ENCODE measurements at regions not wholly inside any gene's neighbourhood (a gene's known extent, or its start where the extent isn't known, plus 50 kb on each side); places are given as distances from the start of the nearest gene placed in this dataset.

DNA sequence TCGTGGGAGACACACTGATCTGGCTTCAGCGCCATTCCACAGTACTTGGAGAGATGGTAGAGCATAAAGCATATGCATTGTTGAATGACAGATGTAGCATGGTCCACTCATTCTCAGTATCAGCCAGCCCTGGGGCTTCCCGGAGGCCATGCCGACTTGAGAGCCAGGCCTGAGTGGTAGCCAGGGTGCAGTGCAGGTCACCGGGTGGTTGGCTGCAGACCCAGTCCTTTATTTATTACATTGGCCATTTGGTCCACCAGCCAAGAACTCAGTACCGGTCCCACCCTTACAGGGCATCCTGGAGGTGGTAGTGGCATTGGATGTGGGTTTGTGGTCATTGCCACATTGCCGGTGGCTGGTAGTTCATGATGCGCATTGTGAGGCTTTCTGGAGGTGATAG, 121.6 kb upstream of the RTL1 start:
- intact Hi-C loops (cut with DNase I), result no loop called here
- H3K36me3 ChIP-seq (ENCODE audit: control insufficient read depth in 1 of 2, insufficient read depth in 2 of 2, low read length in 1 of 2), result no peaks in the 10 kb centered on the region
- no peaks in the 10 kb centered on the region for H3K27me3 ChIP-seq (ENCODE audit: control insufficient read depth in 1 of 2, insufficient read depth in 2 of 2, low read length in 1 of 2)
- no peaks in the 10 kb centered on the region for H3K4me1 ChIP-seq (ENCODE audit: control insufficient read depth in 1 of 2, insufficient read depth in 2 of 2, low read length in 2 of 2)
- no peak overlapping the region for H3K4me3 ChIP-seq (ENCODE audit: low read length in 2 of 2)
- DNase-seq (peak in 1 of 2 donors; percentile 55), ATAC-seq (ENCODE audit: low FRiP score) (no peak)
- 92 to 93% methylated on average over 8 of the region's 8 CpGs for WGBS, 2 donors
- no peak overlapping the region for H3K27ac ChIP-seq (ENCODE audit: low read depth in 1 of 2, low read length in 2 of 2)
- no peaks in the 10 kb centered on the region for H3K9me3 ChIP-seq (ENCODE audit: control insufficient read depth, low read length)

DNA sequence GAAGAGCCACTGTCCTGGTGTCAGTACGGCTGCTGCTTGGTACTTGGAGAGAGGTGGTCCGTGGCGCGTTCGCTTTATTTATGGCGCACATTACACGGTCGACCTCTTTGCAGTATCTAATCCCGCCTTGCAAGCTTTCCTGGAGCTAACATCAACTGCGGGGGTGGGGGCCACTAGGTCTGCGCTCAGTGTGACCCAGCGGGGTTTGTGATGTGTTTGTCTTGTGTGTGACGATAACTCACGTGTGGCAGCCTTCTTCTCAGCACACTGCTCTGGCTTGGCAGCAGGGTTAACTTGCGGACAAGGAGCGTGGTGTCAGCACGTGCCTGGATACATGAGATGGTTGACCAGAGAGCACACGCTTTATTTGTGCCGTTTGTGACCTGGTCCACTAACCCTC, 122.2 kb upstream of the RTL1 start:
- Histone ChIP-seq H3K27me3 (ENCODE audit: control insufficient read depth in 1 of 2, insufficient read depth in 2 of 2, low read length in 1 of 2) (no peaks in the 10 kb centered on the region), H3K4me1 (ENCODE audit: control insufficient read depth in 1 of 2, insufficient read depth in 2 of 2, low read length in 2 of 2) (no peaks in the 10 kb centered on the region), H3K4me3 (ENCODE audit: low read length in 2 of 2) (no peak overlapping the region), H3K27ac (ENCODE audit: low read depth in 1 of 2, low read length in 2 of 2) (no peak overlapping the region), H3K36me3 (ENCODE audit: control insufficient read depth in 1 of 2, insufficient read depth in 2 of 2, low read length in 1 of 2) (no peaks in the 10 kb centered on the region), H3K9me3 (ENCODE audit: control insufficient read depth, low read length) (no peaks in the 10 kb centered on the region)
- intact Hi-C loops (cut with DNase I), result no loop called here
- peak in 1 of 2 donors; percentile 38 for DNase-seq
- ATAC-seq (ENCODE audit: low FRiP score), result no peak
- 89 to 90% methylated on average over 19 of the region's 19 CpGs for WGBS, 2 donors

DNA sequence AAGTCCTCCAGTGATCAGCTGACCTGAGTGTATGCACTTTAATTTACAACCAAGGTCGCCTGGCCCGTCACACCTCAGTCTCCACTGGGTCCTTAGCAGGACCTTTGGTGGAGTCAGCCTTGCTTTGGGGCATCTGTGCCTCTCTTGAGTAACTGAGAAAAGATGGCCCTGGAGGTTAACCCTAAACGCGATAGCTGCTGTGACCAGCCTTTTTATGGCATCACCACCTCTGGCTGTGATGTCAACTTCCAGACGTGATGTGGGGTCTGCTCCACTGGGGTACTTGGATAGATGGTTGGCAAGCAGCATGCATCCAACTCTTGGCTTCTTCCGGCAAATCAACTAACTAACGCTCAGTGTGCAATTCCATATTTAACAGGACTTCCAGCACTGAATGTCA, 122.8 kb upstream of the RTL1 start:
- intact Hi-C loops (cut with DNase I), result no loop called here
- no peaks in the 10 kb centered on the region for H3K36me3 ChIP-seq (ENCODE audit: control insufficient read depth in 1 of 2, insufficient read depth in 2 of 2, low read length in 1 of 2)
- H3K27ac ChIP-seq (ENCODE audit: low read depth in 1 of 2, low read length in 2 of 2), result no peak overlapping the region
- no peaks in the 10 kb centered on the region for H3K4me1 ChIP-seq (ENCODE audit: control insufficient read depth in 1 of 2, insufficient read depth in 2 of 2, low read length in 2 of 2)
- H3K4me3 ChIP-seq (ENCODE audit: low read length in 2 of 2), result no peak overlapping the region
- H3K9me3 ChIP-seq (ENCODE audit: control insufficient read depth, low read length), result no peaks in the 10 kb centered on the region
- H3K27me3 ChIP-seq (ENCODE audit: control insufficient read depth in 1 of 2, insufficient read depth in 2 of 2, low read length in 1 of 2), result no peaks in the 10 kb centered on the region
- peak in 1 of 2 donors; percentile 27 for DNase-seq
- no peak for ATAC-seq (ENCODE audit: low FRiP score)
- WGBS, 2 donors, result 90 to 93% methylated on average over 7 of the region's 7 CpGs

DNA sequence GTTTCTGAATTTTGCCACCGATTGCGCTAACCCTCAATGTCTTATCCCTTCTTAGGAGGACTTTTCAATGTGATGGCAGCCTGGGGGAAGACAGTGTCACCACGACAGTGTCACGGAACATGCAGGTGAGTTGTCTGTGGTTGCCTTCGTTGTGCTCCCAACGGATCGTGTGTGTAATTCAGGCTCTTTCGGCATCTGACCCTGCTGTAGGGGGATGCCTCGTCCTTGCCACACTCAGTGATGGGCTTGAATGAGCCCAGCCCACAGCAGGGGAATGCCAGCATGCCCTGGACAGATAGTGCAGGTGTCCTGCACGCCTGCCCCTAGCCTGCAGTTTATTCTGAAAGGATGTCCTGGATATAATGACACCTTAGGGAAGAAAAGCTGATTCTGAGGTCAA, 123.8 kb upstream of the RTL1 start:
- DNase-seq, result peak in 1 of 2 donors; percentile 27
- 87 to 88% methylated on average over 10 of the region's 10 CpGs for WGBS, 2 donors
- no peak overlapping the region for H3K4me3 ChIP-seq (ENCODE audit: low read length in 2 of 2)
- no peaks in the 10 kb centered on the region for H3K9me3 ChIP-seq (ENCODE audit: control insufficient read depth, low read length)
- no peak for ATAC-seq (ENCODE audit: low FRiP score)
- H3K27ac ChIP-seq (ENCODE audit: low read depth in 1 of 2, low read length in 2 of 2), result no peak overlapping the region
- intact Hi-C loops (cut with DNase I), result no loop called here
- H3K36me3 ChIP-seq (ENCODE audit: control insufficient read depth in 1 of 2, insufficient read depth in 2 of 2, low read length in 1 of 2), result no peaks in the 10 kb centered on the region
- no peaks in the 10 kb centered on the region for H3K4me1 ChIP-seq (ENCODE audit: control insufficient read depth in 1 of 2, insufficient read depth in 2 of 2, low read length in 2 of 2)
- no peaks in the 10 kb centered on the region for H3K27me3 ChIP-seq (ENCODE audit: control insufficient read depth in 1 of 2, insufficient read depth in 2 of 2, low read length in 1 of 2)

DNA sequence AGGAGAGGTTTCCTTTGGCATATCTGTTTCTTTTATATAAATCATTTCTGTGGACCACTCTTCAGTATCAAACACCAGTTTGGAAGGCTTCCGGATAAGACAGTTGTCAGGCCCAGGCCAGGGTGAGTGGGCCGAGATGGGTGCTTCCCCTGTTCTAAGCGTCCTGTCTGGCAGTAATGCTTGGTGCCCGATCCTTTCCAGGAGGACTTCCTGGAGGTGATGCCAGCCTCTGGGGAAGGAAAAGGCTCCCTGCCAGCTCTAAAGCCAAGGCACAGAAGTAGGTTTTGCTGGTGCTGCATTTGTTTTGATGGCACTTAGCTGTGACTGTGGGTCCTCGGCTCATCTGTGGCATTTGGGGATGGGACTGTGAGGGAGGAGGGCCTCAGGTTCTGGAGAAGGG, 124.4 kb upstream of the RTL1 start:
- intact Hi-C loops (cut with DNase I), result no loop called here
- Histone ChIP-seq H3K9me3 (ENCODE audit: control insufficient read depth, low read length) (no peaks in the 10 kb centered on the region), H3K27me3 (ENCODE audit: control insufficient read depth in 1 of 2, insufficient read depth in 2 of 2, low read length in 1 of 2) (no peaks in the 10 kb centered on the region), H3K4me1 (ENCODE audit: control insufficient read depth in 1 of 2, insufficient read depth in 2 of 2, low read length in 2 of 2) (no peaks in the 10 kb centered on the region), H3K36me3 (ENCODE audit: control insufficient read depth in 1 of 2, insufficient read depth in 2 of 2, low read length in 1 of 2) (no peaks in the 10 kb centered on the region), H3K4me3 (ENCODE audit: low read length in 2 of 2) (no peak overlapping the region), H3K27ac (ENCODE audit: low read depth in 1 of 2, low read length in 2 of 2) (no peak overlapping the region)
- 82 to 87% methylated on average over 5 of the region's 5 CpGs for WGBS, 2 donors
- ATAC-seq (ENCODE audit: low FRiP score), result no peak
- peak in 1 of 2 donors; percentile 62 for DNase-seq

DNA sequence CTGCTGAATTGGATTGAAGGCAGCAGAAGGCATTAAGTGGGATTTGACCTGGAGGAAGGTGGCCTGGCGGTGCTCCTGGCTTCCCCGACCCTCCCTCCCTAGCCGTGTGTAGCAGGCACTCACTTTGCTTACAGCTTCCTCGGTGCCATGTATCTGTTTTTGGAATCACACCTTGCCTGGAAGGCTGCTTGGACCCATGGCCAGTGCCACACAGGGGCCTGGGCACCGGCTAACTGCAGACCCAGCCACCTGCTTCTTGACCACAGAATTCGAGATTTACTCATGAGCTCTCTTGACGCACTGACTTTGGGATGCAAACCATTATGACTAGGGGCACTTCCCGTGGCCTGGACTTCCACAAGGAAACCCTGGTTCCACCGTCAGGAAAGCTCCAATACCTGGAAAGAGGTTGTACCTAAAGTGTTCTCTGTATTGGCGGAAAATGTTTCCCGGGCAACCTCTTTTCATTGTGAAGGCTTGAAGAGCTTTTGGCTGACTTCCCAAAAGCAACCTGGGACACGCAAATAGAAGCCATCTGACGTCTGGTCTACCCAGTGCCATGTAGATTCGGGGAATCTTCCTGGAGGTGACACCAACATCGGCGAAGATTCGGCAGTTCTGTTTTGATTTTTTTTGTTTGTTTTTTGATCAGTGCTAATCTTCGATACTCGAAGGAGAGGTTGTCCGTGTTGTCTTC, 125.6 kb upstream of the RTL1 start:
- ATAC-seq (ENCODE audit: low FRiP score) (no peak), DNase-seq (peak in 1 of 2 donors; percentile 34)
- no peak overlapping the region for H3K4me3 ChIP-seq (ENCODE audit: low read length in 2 of 2)
- no peak overlapping the region for H3K27ac ChIP-seq (ENCODE audit: low read depth in 1 of 2, low read length in 2 of 2)
- 89% methylated on average over 20 of the region's 20 CpGs for WGBS, 2 donors
- no peaks in the 10 kb centered on the region for H3K4me1 ChIP-seq (ENCODE audit: control insufficient read depth in 1 of 2, insufficient read depth in 2 of 2, low read length in 2 of 2)
- H3K9me3 ChIP-seq (ENCODE audit: control insufficient read depth, low read length), result no peaks in the 10 kb centered on the region
- intact Hi-C loops (cut with DNase I), result no loop called here
- H3K36me3 ChIP-seq (ENCODE audit: control insufficient read depth in 1 of 2, insufficient read depth in 2 of 2, low read length in 1 of 2), result no peaks in the 10 kb centered on the region
- no peaks in the 10 kb centered on the region for H3K27me3 ChIP-seq (ENCODE audit: control insufficient read depth in 1 of 2, insufficient read depth in 2 of 2, low read length in 1 of 2)

DNA sequence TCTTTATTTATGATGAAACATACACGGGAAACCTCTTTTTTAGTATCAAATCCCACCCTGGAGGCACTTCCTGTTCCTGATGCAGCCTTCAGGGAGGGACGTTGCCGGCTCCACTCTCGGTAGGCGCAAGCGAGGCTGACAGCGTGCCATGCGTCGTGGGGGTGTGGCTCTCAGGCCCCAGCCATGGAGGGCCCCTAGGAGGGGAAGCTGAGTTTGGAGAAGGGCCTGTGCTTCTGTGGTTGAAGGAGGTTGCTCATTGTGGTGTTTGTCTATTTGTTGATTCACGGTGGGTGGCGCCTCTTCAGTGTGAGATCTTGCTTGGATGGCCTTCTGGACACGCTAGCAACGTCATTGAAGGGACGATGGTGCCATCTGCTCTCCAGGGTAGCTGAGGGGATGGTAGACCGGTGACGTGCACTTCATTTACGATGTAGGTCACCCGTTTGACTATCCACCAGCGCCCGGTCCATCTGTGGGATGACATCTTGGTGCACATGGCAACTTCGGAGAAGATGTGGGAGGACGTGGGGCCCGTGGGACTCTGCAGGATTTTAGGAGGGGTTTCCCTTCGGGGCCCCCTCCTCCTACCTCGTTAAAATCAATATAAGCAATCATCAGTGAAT, 126.3 kb upstream of the RTL1 start:
- Histone ChIP-seq H3K4me3 (ENCODE audit: low read length in 2 of 2) (no peak overlapping the region), H3K4me1 (ENCODE audit: control insufficient read depth in 1 of 2, insufficient read depth in 2 of 2, low read length in 2 of 2) (no peaks in the 10 kb centered on the region), H3K36me3 (ENCODE audit: control insufficient read depth in 1 of 2, insufficient read depth in 2 of 2, low read length in 1 of 2) (no peaks in the 10 kb centered on the region), H3K9me3 (ENCODE audit: control insufficient read depth, low read length) (no peaks in the 10 kb centered on the region), H3K27ac (ENCODE audit: low read depth in 1 of 2, low read length in 2 of 2) (no peak overlapping the region), H3K27me3 (ENCODE audit: control insufficient read depth in 1 of 2, insufficient read depth in 2 of 2, low read length in 1 of 2) (no peaks in the 10 kb centered on the region)
- 87 to 89% methylated on average over 25 of the region's 25 CpGs for WGBS, 2 donors
- no peak for ATAC-seq (ENCODE audit: low FRiP score)
- intact Hi-C loops (cut with DNase I), result no loop called here
- peak in 1 of 2 donors; percentile 72 for DNase-seq

DNA sequence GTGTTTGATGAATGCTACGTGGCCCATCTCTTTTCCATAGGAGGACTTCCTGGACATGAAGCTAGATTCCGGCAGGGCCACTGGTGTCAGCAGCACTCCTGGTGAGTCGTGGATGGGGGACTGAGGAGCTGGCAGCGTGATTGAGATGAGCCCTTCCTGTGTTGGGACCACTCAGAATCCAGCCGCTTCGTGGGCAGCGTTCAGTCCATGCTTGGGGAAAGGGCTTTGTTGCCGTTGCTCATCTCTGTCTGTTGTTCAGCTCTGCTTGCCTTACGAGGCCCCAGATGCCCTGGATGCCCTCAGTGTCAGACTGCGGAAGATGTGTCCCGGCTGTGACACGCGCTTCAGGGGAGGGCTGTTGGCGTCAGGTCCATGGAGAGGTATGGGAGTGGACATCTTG, 127.1 kb upstream of the RTL1 start:
- no peaks in the 10 kb centered on the region for H3K4me1 ChIP-seq (ENCODE audit: control insufficient read depth in 1 of 2, insufficient read depth in 2 of 2, low read length in 2 of 2)
- no peak for ATAC-seq (ENCODE audit: low FRiP score)
- WGBS, 2 donors, result 89 to 90% methylated on average over 14 of the region's 14 CpGs
- no peak overlapping the region for H3K4me3 ChIP-seq (ENCODE audit: low read length in 2 of 2)
- no peaks in the 10 kb centered on the region for H3K27me3 ChIP-seq (ENCODE audit: control insufficient read depth in 1 of 2, insufficient read depth in 2 of 2, low read length in 1 of 2)
- intact Hi-C loops (cut with DNase I), result no loop called here
- H3K27ac ChIP-seq (ENCODE audit: low read depth in 1 of 2, low read length in 2 of 2), result no peak overlapping the region
- no peaks in the 10 kb centered on the region for H3K9me3 ChIP-seq (ENCODE audit: control insufficient read depth, low read length)
- peak in 1 of 2 donors; percentile 20 for DNase-seq
- H3K36me3 ChIP-seq (ENCODE audit: control insufficient read depth in 1 of 2, insufficient read depth in 2 of 2, low read length in 1 of 2), result no peaks in the 10 kb centered on the region

DNA sequence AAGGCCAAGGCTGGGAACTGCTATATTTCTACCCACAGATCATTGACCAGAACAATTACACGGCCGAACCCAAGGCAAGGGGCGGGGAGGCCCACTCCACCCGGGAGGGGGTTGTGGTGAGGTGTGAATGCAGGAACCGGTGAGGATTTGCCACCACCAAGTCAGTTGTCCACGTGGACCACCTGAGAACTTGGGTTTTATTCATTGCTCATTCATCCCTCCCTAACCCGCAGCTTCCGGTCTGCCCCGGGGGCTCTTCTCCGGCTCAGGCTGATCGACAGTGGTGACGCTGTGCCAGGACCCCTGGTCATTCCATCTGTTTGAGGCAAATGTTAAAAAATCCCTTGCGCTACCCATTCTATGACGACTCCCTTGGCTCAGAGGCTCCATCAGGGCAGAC, 127.7 kb upstream of the RTL1 start:
- H3K36me3 ChIP-seq (ENCODE audit: control insufficient read depth in 1 of 2, insufficient read depth in 2 of 2, low read length in 1 of 2), result no peaks in the 10 kb centered on the region
- intact Hi-C loops (cut with DNase I), result no loop called here
- H3K4me1 ChIP-seq (ENCODE audit: control insufficient read depth in 1 of 2, insufficient read depth in 2 of 2, low read length in 2 of 2), result no peaks in the 10 kb centered on the region
- H3K4me3 ChIP-seq (ENCODE audit: low read length in 2 of 2), result no peak overlapping the region
- WGBS, 2 donors, result 87 to 89% methylated on average over 14 of the region's 14 CpGs
- DNase-seq (peak in 1 of 2 donors; percentile 51), ATAC-seq (ENCODE audit: low FRiP score) (no peak)
- H3K9me3 ChIP-seq (ENCODE audit: control insufficient read depth, low read length), result no peaks in the 10 kb centered on the region
- no peak overlapping the region for H3K27ac ChIP-seq (ENCODE audit: low read depth in 1 of 2, low read length in 2 of 2)
- no peaks in the 10 kb centered on the region for H3K27me3 ChIP-seq (ENCODE audit: control insufficient read depth in 1 of 2, insufficient read depth in 2 of 2, low read length in 1 of 2)
